Subcutaneous abdominal adipose tissue (tissue), 5 donors: ENCODE measurements at regions not wholly inside any gene's neighbourhood (a gene's known extent, or its start where the extent isn't known, plus 50 kb on each side); places are given as distances from the start of the nearest gene placed in this dataset.

Experiments
- H3K27ac ChIP-seq: one replicate; pipeline ENCODE4 v1.7.0; 2013; ENCODE audit warnings: low read depth, mild to moderate bottlenecking, inconsistent platforms, low read length, moderate library complexity
- H3K27me3 ChIP-seq, 5 donors: one replicate each; pipeline ENCODE4 v1.7.0; 2013; ENCODE audit warnings: low read length in 5 of 5, inconsistent platforms in 1 of 5; ENCODE audit not compliant: control insufficient read depth in 5 of 5, insufficient read depth in 4 of 5
- H3K36me3 ChIP-seq, 5 donors: one replicate each; pipeline ENCODE4 v1.7.0; 2013; ENCODE audit warnings: low read length in 5 of 5; ENCODE audit not compliant: control insufficient read depth in 5 of 5, insufficient read depth in 5 of 5
- H3K4me1 ChIP-seq, 5 donors: one replicate each; pipeline ENCODE4 v1.7.0; 2013; ENCODE audit warnings: low read length in 5 of 5, mild to moderate bottlenecking in 3 of 5, moderate library complexity in 1 of 5; ENCODE audit not compliant: control insufficient read depth in 5 of 5, insufficient read depth in 5 of 5
- H3K4me3 ChIP-seq, 5 donors: one replicate each; pipeline ENCODE4 v1.7.0; 2013; ENCODE audit warnings: low read length in 5 of 5, low read depth in 1 of 5
- H3K9ac ChIP-seq, 5 donors: one replicate each; pipeline ENCODE4 v1.7.0; 2013; ENCODE audit warnings: low read length in 5 of 5, mild to moderate bottlenecking in 4 of 5, moderate library complexity in 3 of 5
- H3K9me3 ChIP-seq, 5 donors: one replicate each; pipeline ENCODE4 v1.7.0; 2013; ENCODE audit warnings: low read length in 5 of 5; ENCODE audit not compliant: control insufficient read depth in 5 of 5
- donor health status: healthy.
- donor health status: healthy.
- donor health status: healthy.
- donor health status: healthy.
- donor health status: healthy.

GRCh38 chr20:16914277-16914676 is 166.1 kb downstream of the OTOR start:
- Histone ChIP-seq H3K27me3 (peaks cover 0 to 4% (median 0%) of the 10 kb centered on the region in 5 donors), H3K4me1 (no peaks in the 10 kb centered on the region), H3K27ac (no peak overlapping the region), H3K9me3 (peaks cover 0 to 11% (median 2%) of the 10 kb centered on the region in 5 donors), H3K36me3 (no peaks in the 10 kb centered on the region), H3K9ac (no peak overlapping the region), H3K4me3 (no peak overlapping the region)

GRCh38 chr20:16916165-16916564 is 168.0 kb downstream of the OTOR start:
- no peak overlapping the region for H3K9ac ChIP-seq
- H3K27ac ChIP-seq: no peak overlapping the region
- no peaks in the 10 kb centered on the region for H3K4me1 ChIP-seq
- H3K4me3 ChIP-seq: no peak overlapping the region
- peaks cover 0 to 4% (median 0%) of the 10 kb centered on the region in 5 donors for H3K27me3 ChIP-seq
- H3K9me3 ChIP-seq: peaks cover 0 to 17% (median 5%) of the 10 kb centered on the region in 5 donors
- H3K36me3 ChIP-seq: no peaks in the 10 kb centered on the region

GRCh38 chr20:16917636-16918035 is 169.5 kb downstream of the OTOR start:
- no peaks in the 10 kb centered on the region for H3K36me3 ChIP-seq
- no peak overlapping the region for H3K27ac ChIP-seq
- peaks cover 0 to 4% (median 0%) of the 10 kb centered on the region in 5 donors for H3K27me3 ChIP-seq
- H3K4me3 ChIP-seq: no peak overlapping the region
- peaks cover 0 to 16% (median 5%) of the 10 kb centered on the region in 5 donors for H3K9me3 ChIP-seq
- H3K9ac ChIP-seq: no peak overlapping the region
- H3K4me1 ChIP-seq: peaks cover 0 to 5% (median 0%) of the 10 kb centered on the region in 5 donors

GRCh38 chr20:16918366-16918765 is 170.2 kb downstream of the OTOR start:
- H3K36me3 ChIP-seq: no peaks in the 10 kb centered on the region
- peaks cover 0 to 10% (median 5%) of the 10 kb centered on the region in 5 donors for H3K9me3 ChIP-seq
- H3K4me1 ChIP-seq: peaks cover 0 to 10% (median 3%) of the 10 kb centered on the region in 5 donors
- H3K27ac ChIP-seq: no peak overlapping the region
- H3K27me3 ChIP-seq: peaks cover 0 to 4% (median 0%) of the 10 kb centered on the region in 5 donors
- H3K4me3 ChIP-seq: no peak overlapping the region
- H3K9ac ChIP-seq: no peak overlapping the region

GRCh38 chr20:16919841-16920240 is 171.7 kb downstream of the OTOR start:
- Histone ChIP-seq H3K4me1 (peaks cover 2 to 13% (median 6%) of the 10 kb centered on the region in 5 donors), H3K36me3 (no peaks in the 10 kb centered on the region), H3K27ac (no peak overlapping the region), H3K4me3 (no peak overlapping the region), H3K27me3 (no peaks in the 10 kb centered on the region), H3K9ac (no peak overlapping the region), H3K9me3 (peaks cover 0 to 10% (median 2%) of the 10 kb centered on the region in 5 donors)

GRCh38 chr20:16922834-16923233 is 174.7 kb downstream of the OTOR start:
- peaks cover 0 to 10% (median 2%) of the 10 kb centered on the region in 5 donors for H3K9me3 ChIP-seq
- no peak overlapping the region for H3K4me3 ChIP-seq
- no peak overlapping the region for H3K27ac ChIP-seq
- H3K36me3 ChIP-seq: no peaks in the 10 kb centered on the region
- H3K4me1 ChIP-seq: peaks cover 2 to 13% (median 6%) of the 10 kb centered on the region in 5 donors
- no peaks in the 10 kb centered on the region for H3K27me3 ChIP-seq
- no peak overlapping the region for H3K9ac ChIP-seq

GRCh38 chr20:16926626-16927430 is 178.7 kb downstream of the OTOR start:
- H3K27ac ChIP-seq: no peak overlapping the region
- H3K4me3 ChIP-seq: no peak overlapping the region
- H3K36me3 ChIP-seq: no peaks in the 10 kb centered on the region
- H3K9me3 ChIP-seq: no peaks in the 10 kb centered on the region
- H3K4me1 ChIP-seq: peaks cover 2 to 13% (median 6%) of the 10 kb centered on the region in 5 donors
- H3K27me3 ChIP-seq: no peaks in the 10 kb centered on the region
- H3K9ac ChIP-seq: no peak overlapping the region

- no peaks in the 10 kb centered on the region for H3K36me3 ChIP-seq
- H3K9me3 ChIP-seq: no peaks in the 10 kb centered on the region
- H3K9ac ChIP-seq: no peak overlapping the region
- no peak overlapping the region for H3K4me3 ChIP-seq
- H3K4me1 ChIP-seq: no peaks in the 10 kb centered on the region
- H3K27me3 ChIP-seq: no peaks in the 10 kb centered on the region
- H3K27ac ChIP-seq: no peak overlapping the region
These were observed 181.6 kb downstream of the OTOR start for GRCh38 chr20:16929756-16930155.

GRCh38 chr20:16930656-16931055 is 182.5 kb downstream of the OTOR start:
- Histone ChIP-seq H3K4me1 (no peaks in the 10 kb centered on the region), H3K27me3 (no peaks in the 10 kb centered on the region), H3K36me3 (no peaks in the 10 kb centered on the region), H3K9me3 (no peaks in the 10 kb centered on the region), H3K4me3 (no peak overlapping the region), H3K27ac (no peak overlapping the region), H3K9ac (no peak overlapping the region)

- H3K27ac ChIP-seq: no peak overlapping the region
- no peaks in the 10 kb centered on the region for H3K27me3 ChIP-seq
- no peak overlapping the region for H3K9ac ChIP-seq
- H3K4me3 ChIP-seq: no peak overlapping the region
- peaks cover 0 to 2% (median 0%) of the 10 kb centered on the region in 5 donors for H3K9me3 ChIP-seq
- no peaks in the 10 kb centered on the region for H3K36me3 ChIP-seq
- peaks cover 0 to 5% (median 0%) of the 10 kb centered on the region in 5 donors for H3K4me1 ChIP-seq
These were observed 190.9 kb downstream of the OTOR start for GRCh38 chr20:16939051-16939450.
